Testis (tissue), 2 donors: ENCODE measurements at regions not wholly inside any gene's neighbourhood (a gene's known extent, or its start where the extent isn't known, plus 50 kb on each side); places are given as distances from the start of the nearest gene placed in this dataset.

Experiments used
- DNase-seq: peaks from one replicate; pipeline ENCODE4 v3.0.0-alpha.2; 2019
- H3K27ac ChIP-seq, 2 donors: fragments of 200-600 bp; sonication (generic); one replicate each; pipeline ENCODE4 v1.5.1; 2019
- H3K27me3 ChIP-seq: fragments of 200-600 bp; sonication (generic); one replicate; pipeline ENCODE4 v1.5.1; 2019
- H3K36me3 ChIP-seq: fragments of 200-600 bp; sonication (generic); one replicate; pipeline ENCODE4 v1.5.1; 2017; ENCODE audit warnings: low read depth; ENCODE audit errors: missing control alignments
- H3K4me1 ChIP-seq: fragments of 200-600 bp; sonication (generic); one replicate; pipeline ENCODE4 v1.5.1; 2019
- H3K4me3 ChIP-seq, 2 donors: fragments of 200-600 bp; sonication (generic); one replicate each; pipeline ENCODE4 v1.5.1; 2017 to 2019
- H3K9me3 ChIP-seq: fragments of 200-600 bp; sonication (generic); one replicate; pipeline ENCODE4 v1.5.1; 2017
- CTCF ChIP-seq, 3 experiments: fragments of 450-650 bp in 2 of 3; fragments of 200-600 bp in 1 of 3; sonication (generic) in 1 of 3; IDR thresholded peaks; one replicate each; pipeline ENCODE4 v1.5.1; 2016 to 2019; ENCODE audit warnings: antibody characterized with exemption in 3 of 3, mild to moderate bottlenecking in 2 of 3, moderate library complexity in 1 of 3
- POLR2A ChIP-seq: fragments of 450-650 bp; IDR thresholded peaks from one replicate; pipeline ENCODE4 v1.6.1; 2017; ENCODE audit warnings: antibody characterized with exemption, mild to moderate bottlenecking, moderate library complexity
- WGBS, 2 donors: methylation state at CpG; one replicate each; pipeline ENCODE4 v1.1.5; 2018; 5-methylcytosine and 5-hydroxymethylcytosine counted together
- intact Hi-C: fragments of 100-400 bp; cut with DNase I; formaldehyde crosslinking; loops from one replicate; pipeline ENCODE4 v1.15.1; 2023; ENCODE audit warnings: low total_unique reads

- TF ChIP-seq CTCF (IDR thresholded peaks at IDR 0.05), result no peak
- no peak for TF ChIP-seq POLR2A
- H3K4me1 ChIP-seq, result no peaks in the 10 kb centered on the region
- no peaks in the 10 kb centered on the region for H3K36me3 ChIP-seq
- intact Hi-C loops, result no loop called here
- H3K4me3 ChIP-seq, result no peak overlapping the region
- H3K27me3 ChIP-seq, result no peaks in the 10 kb centered on the region
- DNase-seq, result no peak
- no peak overlapping the region for H3K27ac ChIP-seq
- WGBS, 2 donors, result 81 to 95% methylated on average over 1 of the region's 1 CpG
- H3K9me3 ChIP-seq, result no peaks in the 10 kb centered on the region
Observed at GRCh38 chr9:100775912-100776311, 198.0 kb downstream of the CAVIN4 start.

GRCh38 chr9:100784755-100785154 is 206.9 kb downstream of the CAVIN4 start:
- TF ChIP-seq CTCF (IDR thresholded peaks at IDR 0.05) (no peak), POLR2A (no peak)
- intact Hi-C loops, result no loop called here
- Histone ChIP-seq H3K36me3 (no peaks in the 10 kb centered on the region), H3K9me3 (no peaks in the 10 kb centered on the region), H3K4me3 (no peak overlapping the region), H3K27ac (no peak overlapping the region), H3K4me1 (no peaks in the 10 kb centered on the region), H3K27me3 (no peaks in the 10 kb centered on the region)
- whole genome bisulfite sequencing, 2 donors, result 43 to 61% methylated on average over 1 of the region's 1 CpG
- DNase-seq, result no peak

GRCh38 chr9:100785946-100786345 is 208.1 kb downstream of the CAVIN4 start:
- DNase-seq, result no peak
- Histone ChIP-seq H3K27ac (no peak overlapping the region), H3K4me1 (no peaks in the 10 kb centered on the region), H3K36me3 (no peaks in the 10 kb centered on the region), H3K9me3 (no peaks in the 10 kb centered on the region), H3K4me3 (no peak overlapping the region), H3K27me3 (no peaks in the 10 kb centered on the region)
- WGBS, 2 donors, result 91 to 96% methylated on average over 1 of the region's 1 CpG
- intact Hi-C loops, result no loop called here
- no peak for TF ChIP-seq CTCF (IDR thresholded peaks at IDR 0.05)
- TF ChIP-seq POLR2A, result no peak

- WGBS, 2 donors, result 73 to 74% methylated on average over 5 of the region's 5 CpGs
- TF ChIP-seq CTCF (IDR thresholded peaks at IDR 0.05) (no peak), POLR2A (no peak)
- H3K36me3 ChIP-seq, result no peaks in the 10 kb centered on the region
- DNase-seq, result no peak
- H3K27me3 ChIP-seq, result no peaks in the 10 kb centered on the region
- no peak overlapping the region for H3K4me3 ChIP-seq
- no peak overlapping the region for H3K27ac ChIP-seq
- H3K9me3 ChIP-seq, result no peaks in the 10 kb centered on the region
- H3K4me1 ChIP-seq, result no peaks in the 10 kb centered on the region
- intact Hi-C loops, result no loop called here
Observed at GRCh38 chr9:100794738-100795269, 216.9 kb downstream of the CAVIN4 start.

- TF ChIP-seq POLR2A (no peak), CTCF (IDR thresholded peaks at IDR 0.05) (no peak)
- H3K4me1 ChIP-seq, result no peaks in the 10 kb centered on the region
- no peaks in the 10 kb centered on the region for H3K9me3 ChIP-seq
- H3K36me3 ChIP-seq, result no peaks in the 10 kb centered on the region
- 48 to 65% methylated on average over 2 of the region's 2 CpGs for WGBS, 2 donors
- no peak overlapping the region for H3K4me3 ChIP-seq
- no peaks in the 10 kb centered on the region for H3K27me3 ChIP-seq
- no peak overlapping the region for H3K27ac ChIP-seq
- intact Hi-C loops, result no loop called here
- DNase-seq, result no peak
Observed at GRCh38 chr9:100803956-100804355, 224.6 kb upstream of the PLPPR1 start.
